ENCODE measurements at regions not wholly inside any gene's neighbourhood (a gene's known extent, or its start where the extent isn't known, plus 50 kb on each side); places are given as distances from the start of the nearest gene placed in this dataset.

DNA sequence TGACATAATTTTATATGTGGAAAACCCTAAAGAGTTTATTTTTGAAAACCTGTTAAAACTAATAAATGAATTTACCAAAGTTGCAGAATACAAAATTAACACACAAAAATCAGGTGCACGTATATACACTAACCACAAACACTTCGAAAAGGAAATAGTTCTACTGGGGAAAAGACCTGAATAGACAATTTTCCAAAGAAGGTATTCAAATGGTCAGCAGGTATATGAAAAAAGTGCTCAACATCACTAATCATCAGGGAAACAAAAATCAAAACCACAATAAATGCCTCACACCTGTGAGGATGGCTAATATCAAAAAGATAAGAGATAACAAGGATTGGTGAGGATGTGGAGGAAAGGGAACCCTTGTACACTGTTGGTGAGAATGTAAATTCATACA is 110.6 kb downstream of the PXDC1 start:
- DNase-seq (ENCODE audit: low spot score): no peak

DNA sequence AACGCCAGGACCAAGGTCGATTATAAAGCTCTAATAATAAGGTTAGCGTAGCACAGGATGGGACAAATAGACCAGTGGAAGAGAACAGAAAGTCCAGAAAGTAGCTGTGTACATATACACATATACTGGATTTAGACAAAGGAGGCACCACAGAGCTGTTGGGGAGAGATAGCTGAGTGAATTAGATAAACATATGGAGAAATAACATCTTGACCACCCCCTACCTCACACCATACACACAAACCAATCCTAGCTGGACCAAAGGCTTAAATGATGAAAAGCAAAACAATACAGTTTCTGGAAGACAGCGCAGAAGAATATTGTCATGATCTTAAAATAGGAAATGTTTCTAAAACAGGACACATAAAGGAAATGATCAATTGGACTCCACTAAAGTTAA is 112.9 kb downstream of the PXDC1 start:
- DNase-seq (ENCODE audit: low spot score): no peak

DNA sequence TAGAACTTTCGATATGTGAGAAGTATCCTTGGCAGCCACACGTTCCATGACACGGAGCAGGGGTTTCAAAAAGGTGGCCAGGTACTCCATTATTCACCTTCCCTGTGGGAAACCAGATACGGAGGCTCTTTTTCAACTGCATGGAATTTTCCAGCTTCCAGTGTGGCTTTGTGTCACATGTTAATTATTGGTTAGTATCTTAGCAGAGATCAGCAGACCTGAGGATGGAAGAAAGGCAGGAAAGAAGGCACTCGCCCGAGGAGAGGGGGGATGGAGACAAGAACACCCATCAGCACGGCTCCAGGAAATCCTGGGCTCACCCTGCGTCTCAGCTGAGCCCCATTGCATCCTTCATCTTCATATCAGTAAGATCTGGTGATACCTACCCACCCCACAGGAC is 115.5 kb downstream of the PXDC1 start:
- DNase-seq (ENCODE audit: low spot score): no peak

DNA sequence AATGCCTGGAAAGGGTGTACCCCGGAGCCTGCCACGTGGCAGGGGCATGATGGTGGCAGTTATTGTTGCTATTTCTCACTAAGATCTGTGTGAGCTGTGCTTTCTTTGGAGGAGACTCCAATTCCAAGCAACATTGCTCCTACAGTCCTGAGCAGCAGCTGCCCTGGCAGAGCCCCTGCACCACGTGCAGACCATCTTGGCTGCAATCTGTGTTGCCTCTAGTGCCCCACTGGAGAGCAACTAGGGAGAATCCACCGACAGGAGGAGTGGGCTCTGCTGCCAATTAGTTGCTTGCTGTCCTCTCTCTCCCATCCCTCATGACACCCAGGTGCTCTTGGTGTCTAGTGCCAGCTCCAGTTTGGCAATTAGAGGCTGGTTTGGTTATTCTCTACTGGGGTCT is 116.0 kb downstream of the PXDC1 start:
- DNase-seq (ENCODE audit: low spot score): no peak

DNA sequence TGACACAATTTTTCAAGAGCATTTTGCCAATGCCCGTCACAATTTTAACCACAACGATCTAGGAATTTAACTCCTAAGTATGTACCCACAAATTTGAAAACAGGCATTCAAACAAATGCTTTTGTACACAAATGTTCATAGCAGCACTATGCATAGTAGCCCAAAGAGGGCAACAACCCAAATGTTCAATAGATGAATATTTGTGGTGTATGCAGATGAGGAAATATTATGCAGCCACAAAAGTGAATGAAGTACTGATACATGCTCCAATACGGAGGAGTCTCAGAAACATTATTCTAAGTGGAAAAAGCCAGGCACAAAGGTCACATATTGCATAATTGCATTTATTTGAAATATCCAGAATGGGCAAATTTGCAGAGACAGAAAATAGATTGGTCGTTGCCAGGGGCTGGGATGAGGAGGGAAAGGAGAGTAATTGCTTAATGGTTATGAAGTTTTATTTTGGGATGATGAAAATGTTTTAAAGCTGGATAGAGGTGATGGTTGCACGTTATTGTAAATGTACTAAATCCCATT is 117.2 kb downstream of the PXDC1 start:
- no peak for DNase-seq (ENCODE audit: low spot score)

DNA sequence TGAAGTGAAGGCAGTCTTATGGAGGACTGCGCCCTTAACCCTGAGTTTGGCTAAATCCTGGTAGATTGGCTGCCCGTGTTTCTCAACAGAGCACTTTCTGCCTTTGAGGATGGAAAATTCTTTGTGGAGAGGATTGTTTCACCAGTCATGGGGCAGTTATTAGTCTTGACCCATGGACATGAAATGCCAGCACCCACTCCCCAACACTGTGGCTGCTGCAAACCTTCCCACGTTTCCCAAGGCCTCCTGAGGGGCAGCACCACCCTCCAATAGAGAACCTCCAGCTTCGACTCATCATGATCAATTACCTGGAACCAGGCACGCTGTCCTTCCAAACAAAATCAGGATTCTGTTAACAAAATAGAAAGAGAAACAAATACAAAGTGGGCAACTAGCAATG is 117.8 kb downstream of the PXDC1 start:
- no peak for DNase-seq (ENCODE audit: low spot score)

DNA sequence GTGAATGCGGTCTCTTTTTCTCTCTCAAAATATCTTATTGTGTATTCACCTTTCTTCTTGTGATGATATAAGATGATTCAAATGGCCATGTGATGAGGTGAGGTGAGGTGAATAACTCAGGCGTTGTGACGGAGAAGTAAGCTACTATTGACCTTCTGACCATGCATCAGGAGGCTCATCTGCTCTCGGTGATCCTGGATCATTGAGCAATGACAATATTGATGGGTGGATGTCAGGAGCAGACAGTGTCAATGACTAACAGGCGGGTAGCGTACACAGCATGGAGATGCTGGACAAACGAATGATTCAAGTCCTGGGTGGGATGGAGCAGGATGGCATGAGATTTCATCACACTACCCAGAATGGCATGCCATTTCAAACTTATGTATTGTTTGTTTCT is 119.6 kb downstream of the PXDC1 start:
- DNase-seq (ENCODE audit: low spot score): no peak

DNA sequence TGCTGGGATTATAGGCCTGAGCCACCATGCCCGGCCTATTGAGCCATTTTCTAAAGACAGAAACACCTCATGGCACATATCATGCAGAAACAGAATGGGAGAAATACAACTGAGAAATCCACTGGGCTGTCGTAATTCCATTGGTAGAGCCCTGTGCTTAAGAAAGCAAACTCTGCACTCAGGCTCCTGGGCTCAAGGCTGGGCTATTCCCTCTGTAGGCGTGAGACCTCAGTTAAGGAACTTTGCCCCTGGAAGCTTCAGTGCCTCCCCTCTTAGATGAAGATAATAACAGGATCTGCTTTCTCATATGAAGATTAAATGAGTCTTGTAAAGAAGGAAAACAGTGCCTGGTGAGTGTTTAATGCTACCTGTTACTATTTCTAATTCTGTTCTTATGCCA is 120.3 kb downstream of the PXDC1 start:
- DNase-seq (ENCODE audit: low spot score): no peak

DNA sequence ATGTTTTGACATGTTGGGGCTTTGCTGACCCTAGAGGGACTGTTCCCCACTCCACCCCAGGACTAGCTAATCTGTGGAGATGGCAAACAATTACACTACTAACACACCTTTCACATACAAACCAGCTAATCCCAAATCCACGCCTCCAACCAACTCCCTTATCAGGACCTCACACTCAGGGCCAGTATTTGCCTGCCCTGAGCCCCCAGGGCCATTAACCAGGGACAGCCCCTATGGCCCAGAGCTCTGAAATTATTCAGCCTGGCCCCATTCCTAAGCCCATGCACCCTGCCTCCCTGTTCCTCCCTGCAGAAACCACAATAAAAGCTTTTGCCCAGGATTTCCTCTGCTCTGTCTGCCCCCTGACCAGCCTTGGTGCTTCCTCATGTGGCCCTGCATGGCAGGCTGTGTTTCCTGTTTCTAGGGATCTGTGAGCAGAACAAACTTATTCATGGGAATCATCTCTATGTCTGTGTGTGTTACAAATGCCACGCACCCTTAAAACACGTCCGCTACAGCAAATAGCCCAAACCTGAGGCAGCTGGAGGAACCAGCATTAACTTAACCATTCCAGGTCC is 121.2 kb downstream of the PXDC1 start:
- DNase-seq (ENCODE audit: low spot score): no peak

DNA sequence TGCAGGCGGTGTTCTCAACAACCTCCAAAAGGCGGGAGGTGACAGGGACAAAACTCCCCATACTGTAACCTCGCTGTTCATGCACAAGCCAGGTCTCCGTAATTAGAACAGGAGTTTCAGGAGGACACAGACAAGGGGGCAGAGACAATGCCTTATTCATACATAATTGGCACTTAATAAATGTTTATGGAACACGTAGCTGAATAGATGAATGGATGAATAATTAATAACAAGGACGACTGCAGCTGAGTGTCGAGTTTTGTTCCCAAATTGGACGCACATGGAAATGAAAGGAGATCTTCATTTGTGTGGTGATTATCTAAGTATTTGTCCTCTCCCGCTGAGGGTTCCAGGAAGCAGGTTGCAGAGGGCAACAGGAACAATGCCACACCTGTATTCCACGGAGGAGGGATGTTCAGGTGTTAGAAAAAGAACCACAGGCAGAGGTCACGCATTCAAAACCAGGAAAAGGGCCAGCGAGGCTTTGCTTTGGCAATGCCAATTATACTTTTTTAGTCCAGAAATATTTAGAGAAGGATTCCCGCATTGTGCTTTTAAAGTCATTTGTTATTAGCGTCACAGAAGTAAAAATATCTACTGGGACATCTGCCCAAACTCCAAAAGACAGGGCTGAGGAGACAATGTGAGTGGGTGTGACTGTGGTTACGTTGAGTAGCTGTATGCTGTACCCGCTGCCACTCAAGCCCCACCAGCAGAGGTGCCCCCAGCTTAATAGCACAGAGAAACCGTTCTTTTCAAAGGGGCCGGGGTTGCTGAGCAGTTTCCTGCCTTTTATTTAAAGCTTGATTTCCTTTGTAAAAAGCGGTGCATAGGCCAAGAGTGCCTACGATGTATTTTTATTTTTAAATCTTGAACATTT is 123.3 kb downstream of the PXDC1 start:
- DNase-seq (ENCODE audit: low spot score): no peak

DNA sequence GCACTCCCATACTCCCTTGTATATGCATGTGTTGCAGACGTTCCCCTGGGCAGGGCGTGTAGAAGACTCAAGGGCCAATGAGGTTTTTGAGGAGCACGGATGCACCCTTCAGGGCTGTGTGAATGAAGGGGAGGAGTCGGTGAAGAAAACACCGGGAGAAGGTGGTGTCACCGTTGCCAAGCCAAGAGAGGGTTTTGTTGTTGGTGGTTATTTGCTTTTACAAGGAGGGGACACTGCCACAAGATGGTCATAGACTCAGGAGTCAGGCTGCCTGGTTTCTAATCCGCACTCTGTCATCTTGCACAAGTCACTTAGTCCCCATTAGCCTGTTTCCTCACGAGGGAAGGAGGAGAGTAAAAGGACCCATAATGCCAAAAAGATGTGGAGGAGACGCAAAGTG is 124.0 kb downstream of the PXDC1 start:
- no peak for DNase-seq (ENCODE audit: low spot score)

DNA sequence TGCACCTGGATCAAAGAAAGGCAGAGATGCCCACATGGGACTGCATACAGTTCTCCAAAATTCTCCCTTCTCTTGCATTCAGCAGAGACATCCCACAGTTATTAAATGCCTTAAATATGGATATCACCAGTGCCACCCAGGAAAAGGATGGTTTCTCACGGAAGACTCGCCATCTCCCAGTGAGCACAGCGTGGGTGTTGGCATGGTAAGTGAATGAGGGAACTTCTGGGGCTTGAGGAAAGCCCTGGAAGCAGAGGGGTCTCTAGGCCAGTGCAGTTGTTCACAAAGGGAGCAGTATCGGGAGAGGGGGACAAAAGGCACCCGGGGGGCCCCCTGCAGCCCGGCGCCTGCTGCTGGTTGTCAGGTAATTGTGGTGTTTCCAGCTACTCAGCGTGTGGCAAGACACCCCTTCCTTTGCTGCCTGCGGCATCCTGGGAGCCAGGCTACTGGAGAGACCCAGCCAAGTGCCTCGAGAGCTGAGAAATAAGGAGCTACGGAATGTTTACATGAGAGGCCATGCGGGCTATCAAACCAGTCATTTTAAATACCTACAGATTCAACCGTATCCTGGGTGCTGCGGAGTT is 125.4 kb downstream of the PXDC1 start:
- DNase-seq (ENCODE audit: low spot score): no peak

DNA sequence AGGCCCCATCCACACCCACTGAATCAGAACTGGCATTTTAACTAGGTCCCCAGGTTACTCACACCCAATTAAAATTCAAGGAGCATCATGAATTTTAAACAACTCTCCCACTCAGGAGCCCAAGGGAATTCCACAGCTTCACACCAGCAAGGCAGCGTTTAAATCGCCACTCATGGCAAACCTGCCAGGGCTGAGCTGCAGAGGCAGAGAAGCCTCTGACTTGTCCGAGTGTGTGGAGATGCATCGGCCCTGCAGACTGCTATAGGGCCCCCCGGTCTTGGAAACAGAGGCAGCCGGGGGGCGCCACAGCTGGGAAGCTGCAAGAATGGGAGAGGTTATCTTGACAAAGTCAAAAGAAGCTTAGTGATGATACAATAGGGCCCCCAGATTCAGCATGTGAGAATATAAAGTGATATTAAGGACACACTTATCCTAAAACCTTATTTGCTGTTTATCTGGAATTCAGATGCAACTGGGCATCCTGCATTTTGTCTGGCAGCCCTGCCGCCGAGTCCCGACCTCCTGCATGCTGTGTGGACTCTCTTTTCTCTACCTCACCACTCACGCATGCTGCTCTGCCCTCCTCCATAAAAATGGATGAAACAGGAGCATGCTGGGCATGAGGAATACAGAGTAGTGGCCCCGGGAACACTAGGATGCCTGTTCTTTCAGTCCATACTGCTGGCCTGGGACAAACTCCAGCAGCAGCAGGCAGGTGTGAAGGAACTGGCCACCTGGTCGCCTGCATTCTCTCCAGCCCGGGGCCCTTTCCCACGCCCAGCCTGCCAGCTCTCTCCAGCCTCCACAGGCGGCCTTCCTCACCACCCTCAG is 126.1 kb downstream of the PXDC1 start:
- DNase-seq (ENCODE audit: low spot score): no peak

DNA sequence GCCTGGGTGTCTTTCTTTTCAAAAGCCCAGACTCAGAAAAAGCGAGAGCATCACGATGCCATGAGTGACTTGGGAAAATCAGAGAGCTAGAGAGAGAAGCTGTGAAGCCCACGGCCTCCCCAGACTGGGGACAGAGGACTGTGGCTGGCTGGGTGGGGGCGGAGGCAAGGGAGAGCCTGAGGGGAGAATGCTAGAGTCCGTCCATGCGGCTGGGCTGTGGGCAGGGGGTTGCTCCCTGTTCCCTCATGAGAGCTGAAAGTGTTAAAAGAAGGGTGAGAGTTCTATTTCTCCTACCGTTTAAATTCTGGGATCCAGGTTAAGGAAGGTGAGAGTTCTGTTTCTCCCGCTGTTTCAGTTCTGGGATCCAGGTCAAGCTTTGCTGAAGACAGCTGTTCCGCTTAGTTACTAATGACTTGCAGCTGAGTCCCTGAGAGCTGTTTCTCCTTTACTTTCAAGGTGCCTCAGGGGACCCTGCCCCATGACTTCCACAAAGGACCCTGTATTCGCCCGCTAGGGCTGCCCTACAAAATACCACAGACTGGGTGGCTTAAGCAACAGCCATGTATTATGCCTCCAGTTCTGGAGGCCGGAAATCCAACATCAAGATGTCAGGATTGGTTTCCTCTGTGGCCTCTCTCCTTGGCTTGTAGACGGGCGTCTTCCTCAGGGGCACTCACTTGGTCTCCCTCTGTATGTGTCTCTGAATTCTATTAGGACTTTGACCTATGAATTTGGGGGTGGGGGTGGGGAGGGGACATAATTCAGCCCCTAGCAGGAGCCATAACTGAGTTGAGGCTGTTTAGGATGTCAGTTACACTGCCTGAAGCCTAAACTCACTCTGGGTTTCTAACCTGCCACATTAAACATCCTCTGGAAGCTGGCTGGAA is 127.0 kb downstream of the PXDC1 start:
- DNase-seq (ENCODE audit: low spot score): no peak

DNA sequence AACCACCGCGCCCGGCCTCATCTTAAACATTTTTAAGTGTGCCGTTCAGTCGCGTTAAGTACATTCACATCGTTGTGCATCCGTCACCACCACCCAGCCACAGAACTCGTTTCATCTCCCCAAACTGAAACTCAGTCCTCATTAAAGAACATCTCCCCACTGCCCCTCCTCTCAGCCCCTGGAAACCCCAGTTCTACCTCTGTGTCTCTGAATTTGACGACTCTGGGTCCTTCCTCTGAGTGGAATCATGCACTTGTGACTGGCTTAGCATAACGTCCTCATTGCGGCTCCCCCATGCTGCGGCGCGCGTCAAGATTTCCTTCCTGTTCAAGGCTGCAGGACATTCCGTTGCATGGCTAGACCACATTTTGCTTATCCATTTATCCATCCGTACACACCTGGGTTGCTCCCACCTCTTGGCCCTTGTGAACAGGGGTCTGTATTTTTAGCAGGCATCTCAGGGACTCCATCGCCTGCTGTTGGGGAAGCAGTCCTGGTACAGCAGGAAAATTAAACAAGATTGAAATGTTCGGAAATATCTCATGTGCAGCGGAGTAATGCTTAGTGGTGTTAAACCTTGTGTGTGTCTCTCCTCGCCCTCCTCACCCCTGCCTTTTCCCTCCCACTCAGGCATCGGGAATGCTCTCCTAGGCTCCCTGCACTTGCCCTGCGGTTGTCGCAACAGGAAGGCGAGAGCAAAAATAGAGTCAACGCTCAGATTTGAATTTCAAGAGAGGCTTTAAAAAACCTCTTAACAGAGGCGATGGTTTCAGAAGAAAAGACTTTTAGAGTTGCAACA is 127.9 kb downstream of the PXDC1 start:
- DNase-seq (ENCODE audit: low spot score): peak; percentile 77

DNA sequence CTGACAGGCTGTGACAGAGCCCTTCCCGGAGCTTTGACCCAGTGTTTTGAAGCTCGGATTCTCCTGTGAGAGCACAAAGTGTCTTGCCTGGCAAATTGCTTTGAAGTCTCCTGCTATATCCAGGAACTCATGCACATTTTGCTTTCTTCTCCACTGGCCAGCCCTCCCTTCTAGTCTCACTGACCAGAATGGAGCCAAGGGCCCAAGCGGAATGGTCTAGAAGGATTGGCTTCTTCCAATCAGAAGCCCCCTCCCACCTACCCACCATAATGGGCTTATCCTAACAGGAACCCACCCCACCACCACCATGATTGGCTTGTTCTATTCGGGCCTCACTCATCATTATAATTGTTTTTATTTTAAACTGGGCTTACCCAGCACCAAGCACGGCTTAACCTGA is 130.1 kb downstream of the PXDC1 start:
- DNase-seq (ENCODE audit: low spot score): no peak

DNA sequence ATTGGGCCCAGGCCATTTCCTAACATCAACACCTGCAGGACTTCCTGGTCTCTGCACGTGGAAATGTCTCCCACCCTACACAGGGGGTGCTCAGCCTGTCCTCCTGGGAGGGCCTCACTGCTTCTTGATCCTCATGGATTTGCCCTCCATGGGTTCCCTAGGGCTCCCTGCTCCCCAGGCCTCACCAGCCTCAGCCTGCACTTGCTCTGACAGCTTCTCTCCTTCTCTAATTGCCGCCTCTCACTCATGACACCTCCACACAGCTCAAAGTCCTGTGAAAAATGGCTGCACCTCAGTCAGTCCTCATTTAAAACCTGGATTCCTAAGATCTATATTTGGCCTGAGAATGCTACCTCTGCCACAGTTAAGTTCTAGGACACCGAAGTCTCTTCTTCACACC is 130.6 kb downstream of the PXDC1 start:
- no peak for DNase-seq (ENCODE audit: low spot score)

DNA sequence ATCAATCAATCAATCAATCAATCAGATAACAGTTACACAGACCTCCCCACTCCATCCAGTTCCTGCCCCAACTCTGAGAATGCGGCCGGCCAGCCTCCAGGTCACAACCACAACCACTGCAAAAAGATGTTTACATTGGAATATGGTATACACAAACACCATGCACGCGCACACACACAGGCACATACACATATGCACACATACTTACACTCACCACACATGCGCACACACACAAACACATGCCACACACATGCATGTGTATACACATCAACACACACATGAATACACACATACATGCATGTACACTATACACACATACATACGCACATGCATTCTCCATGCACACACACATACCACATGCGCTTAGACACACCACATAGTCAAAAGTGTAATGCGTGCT is 131.1 kb downstream of the PXDC1 start:
- no peak for DNase-seq (ENCODE audit: low spot score)

DNA sequence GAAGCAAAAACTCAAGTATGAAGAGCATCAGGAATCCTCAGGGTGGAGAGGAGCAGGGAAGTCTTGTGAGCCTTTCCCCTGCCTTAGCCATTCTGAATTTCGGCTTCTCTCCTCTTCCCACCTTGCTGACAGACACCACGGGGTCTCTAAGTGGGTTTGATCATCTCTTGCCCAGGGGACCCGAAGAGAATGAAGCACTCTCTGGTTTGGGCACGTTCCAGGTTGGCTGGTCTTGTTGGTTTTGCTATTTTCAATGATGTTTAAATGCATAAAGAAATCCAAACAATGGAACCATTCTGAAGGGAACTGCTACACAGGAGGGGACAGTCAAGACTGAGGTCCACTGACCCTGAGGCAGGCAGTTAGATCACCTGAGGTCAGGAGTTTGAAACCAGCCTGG is 131.7 kb downstream of the PXDC1 start:
- DNase-seq (ENCODE audit: low spot score): no peak

DNA sequence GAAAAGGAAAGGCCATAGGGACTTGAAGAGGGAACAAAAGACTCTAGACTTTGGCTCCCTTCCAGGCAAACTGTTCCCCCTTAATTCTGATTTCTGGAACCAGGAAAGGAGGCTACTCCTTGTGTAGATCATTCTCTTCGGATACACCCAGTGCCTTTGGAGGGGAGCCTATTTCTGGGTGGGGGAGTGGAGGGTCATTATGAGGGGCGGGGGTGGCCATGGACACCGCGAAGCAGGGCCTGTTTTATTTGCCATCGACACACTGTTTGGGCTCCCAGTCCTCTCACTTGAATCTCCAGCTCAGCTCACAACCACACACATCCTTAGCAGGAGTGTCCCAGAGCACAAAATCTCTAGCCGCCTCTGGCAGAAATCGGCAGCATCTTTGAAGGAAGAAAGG is 132.3 kb downstream of the PXDC1 start:
- no peak for DNase-seq (ENCODE audit: low spot score)

DNA sequence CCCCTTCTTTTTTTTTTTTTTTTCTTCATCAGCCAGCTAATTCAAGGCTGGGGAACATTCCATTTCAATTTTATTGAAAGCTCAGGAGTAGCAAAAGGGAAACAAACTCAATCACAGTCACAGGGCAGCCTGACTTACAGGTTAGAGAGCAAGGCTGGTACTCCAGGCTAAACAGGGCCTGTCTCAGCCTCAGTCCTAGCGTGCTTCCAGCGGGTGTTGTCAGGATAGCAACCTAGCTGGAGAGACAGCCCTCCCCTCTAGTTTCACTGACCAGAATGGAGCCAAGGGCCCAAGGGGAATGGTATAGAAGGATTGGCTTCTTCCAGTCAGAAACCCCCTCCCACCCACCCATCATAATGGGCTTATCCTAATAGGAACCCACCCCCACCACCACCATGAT is 132.9 kb downstream of the PXDC1 start:
- no peak for DNase-seq (ENCODE audit: low spot score)
